IPS-11a (cell line): ENCODE measurements at regions not wholly inside any gene's neighbourhood (a gene's known extent, or its start where the extent isn't known, plus 50 kb on each side); places are given as distances from the start of the nearest gene placed in this dataset.
"Not testable (repeated sequence)": the region's sequence is repeated elsewhere in the genome, so short reads cannot be mapped to it uniquely, and the experiment has no call there.

Experiments used
- H3K4me3 ChIP-seq: one replicate; pipeline ENCODE4 v1.5.1; 2013; ENCODE audit warnings: low read depth, low read length, control low read depth

- H3K4me3 ChIP-seq, result not testable (repeated sequence)
Measured at GRCh38 chr16:62780081-62780480, 743.8 kb upstream of the CDH8 start.

- no peak overlapping the region for H3K4me3 ChIP-seq
Measured at GRCh38 chr16:62764572-62764971, 728.3 kb upstream of the CDH8 start.

- H3K4me3 ChIP-seq, result no peak overlapping the region
Measured at GRCh38 chr16:62760398-62760797, 724.2 kb upstream of the CDH8 start.

- no peak overlapping the region for H3K4me3 ChIP-seq
Measured at GRCh38 chr16:62755938-62756337, 719.7 kb upstream of the CDH8 start.

- H3K4me3 ChIP-seq, result no peak overlapping the region
Measured at GRCh38 chr16:62752854-62753253, 716.6 kb upstream of the CDH8 start.

GRCh38 chr16:62751218-62751617 lies 715.0 kb upstream of the CDH8 start:
- no peak overlapping the region for H3K4me3 ChIP-seq

GRCh38 chr16:62741692-62742091 lies 705.5 kb upstream of the CDH8 start:
- no peak overlapping the region for H3K4me3 ChIP-seq

- H3K4me3 ChIP-seq, result no peak overlapping the region
Measured at GRCh38 chr16:62738666-62739460, 702.6 kb upstream of the CDH8 start.

GRCh38 chr16:62732092-62732491 lies 695.9 kb upstream of the CDH8 start:
- no peak overlapping the region for H3K4me3 ChIP-seq

- H3K4me3 ChIP-seq, result not testable (repeated sequence)
Measured at GRCh38 chr16:62724670-62725269, 688.5 kb upstream of the CDH8 start.

- H3K4me3 ChIP-seq, result no peak overlapping the region
Measured at GRCh38 chr16:62720651-62721050, 684.4 kb upstream of the CDH8 start.

- H3K4me3 ChIP-seq, result no peak overlapping the region
Measured at GRCh38 chr16:62717026-62717425, 680.8 kb upstream of the CDH8 start.

GRCh38 chr16:62715701-62716100 lies 679.5 kb upstream of the CDH8 start:
- no peak overlapping the region for H3K4me3 ChIP-seq

GRCh38 chr16:62712566-62712965 lies 676.3 kb upstream of the CDH8 start:
- no peak overlapping the region for H3K4me3 ChIP-seq

GRCh38 chr16:62711797-62712196 lies 675.6 kb upstream of the CDH8 start:
- H3K4me3 ChIP-seq, result no peak overlapping the region

- no peak overlapping the region for H3K4me3 ChIP-seq
Measured at GRCh38 chr16:62709794-62710193, 673.6 kb upstream of the CDH8 start.

- no peak overlapping the region for H3K4me3 ChIP-seq
Measured at GRCh38 chr16:62701426-62701825, 665.2 kb upstream of the CDH8 start.

- no peak overlapping the region for H3K4me3 ChIP-seq
Measured at GRCh38 chr16:62700426-62701294, 664.4 kb upstream of the CDH8 start.

- no peak overlapping the region for H3K4me3 ChIP-seq
Measured at GRCh38 chr16:62692685-62693084, 656.4 kb upstream of the CDH8 start.

GRCh38 chr16:62681819-62682218 lies 645.6 kb upstream of the CDH8 start:
- no peak overlapping the region for H3K4me3 ChIP-seq

- no peak overlapping the region for H3K4me3 ChIP-seq
Measured at GRCh38 chr16:62678796-62679195, 642.6 kb upstream of the CDH8 start.

GRCh38 chr16:62676306-62676705 lies 640.1 kb upstream of the CDH8 start:
- H3K4me3 ChIP-seq, result no peak overlapping the region
